GM12873 (cell line): ENCODE measurements at regions not wholly inside any gene's neighbourhood (a gene's known extent, or its start where the extent isn't known, plus 50 kb on each side); places are given as distances from the start of the nearest gene placed in this dataset.

ENCODE experiments used
- CTCF ChIP-seq: IDR thresholded peaks from 2 replicates; pipeline ENCODE4 v1.5.1; 2012; ENCODE audit warnings: low read depth, mild to moderate bottlenecking, moderate library complexity, low read length, control low read depth; ENCODE audit not compliant: insufficient read depth; ENCODE audit errors: missing control alignments

- TF ChIP-seq CTCF = no peak
These were observed 438.9 kb downstream of the RAP2B start for GRCh38 chr3:153600896-153601295.

- no peak for TF ChIP-seq CTCF
These were observed 439.4 kb downstream of the RAP2B start for GRCh38 chr3:153601374-153601853.

- TF ChIP-seq CTCF = no peak
These were observed 440.8 kb downstream of the RAP2B start for GRCh38 chr3:153602801-153603200.

GRCh38 chr3:153614140-153614539 lies 452.1 kb downstream of the RAP2B start:
- no peak for TF ChIP-seq CTCF

GRCh38 chr3:153614563-153614962 lies 452.5 kb downstream of the RAP2B start:
- TF ChIP-seq CTCF = no peak

- TF ChIP-seq CTCF = no peak
These were observed 453.8 kb downstream of the RAP2B start for GRCh38 chr3:153615863-153616262.

GRCh38 chr3:153617463-153617862 lies 455.4 kb downstream of the RAP2B start:
- no peak for TF ChIP-seq CTCF

- no peak for TF ChIP-seq CTCF
These were observed 456.1 kb downstream of the RAP2B start for GRCh38 chr3:153618176-153618575.
